ENCODE measurements at regions not wholly inside any gene's neighbourhood (a gene's known extent, or its start where the extent isn't known, plus 50 kb on each side); places are given as distances from the start of the nearest gene placed in this dataset.

DNA sequence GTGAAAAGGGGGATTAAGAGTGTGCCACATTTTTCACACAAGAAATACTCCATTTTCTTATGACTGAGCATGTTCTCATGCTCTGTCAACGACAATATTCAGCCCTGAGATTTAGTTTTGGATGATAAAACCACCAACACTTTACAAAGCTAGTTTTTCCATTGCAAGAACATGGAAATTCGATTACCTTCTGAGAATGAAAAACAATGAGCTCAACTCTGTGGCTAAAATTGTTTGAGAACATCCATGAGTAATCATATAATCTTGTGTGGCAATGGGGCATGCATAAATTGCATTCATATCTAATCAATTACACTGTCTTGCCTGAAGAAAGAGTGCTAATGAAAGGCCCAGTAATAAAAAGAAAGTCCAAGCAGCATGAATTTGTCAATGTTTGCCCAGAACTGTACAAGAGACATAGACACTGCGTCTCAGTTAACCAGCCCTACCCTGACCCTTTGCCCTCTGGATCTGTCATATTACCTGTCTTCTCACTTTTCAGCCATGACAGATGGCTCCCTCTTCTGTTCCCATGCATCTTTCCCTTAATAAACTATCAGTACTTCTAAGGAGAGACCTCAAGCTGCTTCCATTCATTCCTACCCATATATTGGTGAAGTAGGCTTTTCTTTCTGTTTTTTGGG is 253.4 kb downstream of the FAM76B start:
- no CpG with 5 or more reads among the region's 3 CpGs for WGBS (ENCODE audit: extremely low coverage, insufficient coverage, insufficient read length)
- no peaks in the 10 kb centered on the region for H3K27me3 ChIP-seq (ENCODE audit: insufficient read depth, low read length)
- H3K4ac ChIP-seq (ENCODE audit: low read depth, low read length): no peak overlapping the region

GRCh38 chr11:95534809-95535208 is 254.8 kb downstream of the FAM76B start:
- Histone ChIP-seq H3K36me3 (ENCODE audit: control insufficient read depth in 1 of 2, insufficient read depth in 2 of 2, low read length in 2 of 2) (no peaks in the 10 kb centered on the region), H4K12ac (ENCODE audit: low read depth, low read length) (no peak overlapping the region), H3K4me1 (ENCODE audit: control insufficient read depth in 1 of 2, insufficient read depth in 2 of 2, low read length in 2 of 2) (no peaks in the 10 kb centered on the region)

More for the DNA sequence above, 253.4 kb downstream of the FAM76B start:
- Histone ChIP-seq H3K79me2 (ENCODE audit: control insufficient read depth, insufficient read depth, low read length, poor library complexity) (no peaks in the 10 kb centered on the region), H3K79me1 (ENCODE audit: low read length) (no peaks in the 10 kb centered on the region), H2BK12ac (ENCODE audit: low read length) (no peak overlapping the region), H3K9ac (ENCODE audit: low read length) (no peak overlapping the region), H3K4me2 (ENCODE audit: low read length) (no peak overlapping the region), H2BK5ac (ENCODE audit: low read depth, low read length, poor library complexity) (no peak overlapping the region), H3K9me3 (ENCODE audit: insufficient read depth, low read depth, low read length) (no peaks in the 10 kb centered on the region), H3K36me3 (ENCODE audit: control insufficient read depth in 1 of 2, insufficient read depth in 2 of 2, low read length in 2 of 2) (no peaks in the 10 kb centered on the region), H2BK120ac (ENCODE audit: insufficient read depth, low read length, poor library complexity) (no peak overlapping the region), H3K14ac (ENCODE audit: low read length) (no peak overlapping the region), H3K4me3 (ENCODE audit: low read depth, low read length) (no peak overlapping the region), H2AK5ac (ENCODE audit: low read length) (no peak overlapping the region), H3K4me1 (ENCODE audit: control insufficient read depth in 1 of 2, insufficient read depth in 2 of 2, low read length in 2 of 2) (no peaks in the 10 kb centered on the region), H3K27ac (ENCODE audit: low read depth, low read length) (no peak overlapping the region), H3K23ac (ENCODE audit: low read length) (no peak overlapping the region), H4K12ac (ENCODE audit: low read depth, low read length) (no peak overlapping the region), H3K18ac (ENCODE audit: low read length) (no peak overlapping the region), H4K8ac (ENCODE audit: low read depth, low read length) (no peak overlapping the region), H4K91ac (ENCODE audit: low read depth, low read length) (no peak overlapping the region), H2AFZ (ENCODE audit: insufficient read depth, low read length, poor library complexity) (no peak overlapping the region)
- DNase-seq: no peak

GRCh38 chr11:95534226-95534625 is 255.4 kb downstream of the FAM76B start:
- Histone ChIP-seq H4K12ac (ENCODE audit: low read depth, low read length) (no peak overlapping the region), H3K23ac (ENCODE audit: low read length) (no peak overlapping the region), H3K9me3 (ENCODE audit: insufficient read depth, low read depth, low read length) (no peaks in the 10 kb centered on the region), H3K79me1 (ENCODE audit: low read length) (no peaks in the 10 kb centered on the region), H3K27ac (ENCODE audit: low read depth, low read length) (no peak overlapping the region), H3K4me1 (ENCODE audit: control insufficient read depth in 1 of 2, insufficient read depth in 2 of 2, low read length in 2 of 2) (no peaks in the 10 kb centered on the region), H3K27me3 (ENCODE audit: insufficient read depth, low read length) (no peaks in the 10 kb centered on the region), H3K9ac (ENCODE audit: low read length) (no peak overlapping the region), H2BK5ac (ENCODE audit: low read depth, low read length, poor library complexity) (no peak overlapping the region), H2AFZ (ENCODE audit: insufficient read depth, low read length, poor library complexity) (no peak overlapping the region), H2BK120ac (ENCODE audit: insufficient read depth, low read length, poor library complexity) (no peak overlapping the region), H4K91ac (ENCODE audit: low read depth, low read length) (no peak overlapping the region), H3K4me2 (ENCODE audit: low read length) (no peak overlapping the region), H4K8ac (ENCODE audit: low read depth, low read length) (no peak overlapping the region), H3K36me3 (ENCODE audit: control insufficient read depth in 1 of 2, insufficient read depth in 2 of 2, low read length in 2 of 2) (no peaks in the 10 kb centered on the region), H2BK12ac (ENCODE audit: low read length) (no peak overlapping the region), H2AK5ac (ENCODE audit: low read length) (no peak overlapping the region), H3K4me3 (ENCODE audit: low read depth, low read length) (no peak overlapping the region), H3K18ac (ENCODE audit: low read length) (no peak overlapping the region), H3K4ac (ENCODE audit: low read depth, low read length) (no peak overlapping the region), H3K14ac (ENCODE audit: low read length) (no peak overlapping the region), H3K79me2 (ENCODE audit: control insufficient read depth, insufficient read depth, low read length, poor library complexity) (no peaks in the 10 kb centered on the region)
- DNase-seq: no peak
- no CpG with 5 or more reads among the region's 1 CpG for WGBS (ENCODE audit: extremely low coverage, insufficient coverage, insufficient read length)

More at GRCh38 chr11:95534809-95535208, 254.8 kb downstream of the FAM76B start:
- no peaks in the 10 kb centered on the region for H3K79me2 ChIP-seq (ENCODE audit: control insufficient read depth, insufficient read depth, low read length, poor library complexity)
- H2AFZ ChIP-seq (ENCODE audit: insufficient read depth, low read length, poor library complexity): no peak overlapping the region
- no peak overlapping the region for H3K14ac ChIP-seq (ENCODE audit: low read length)
- no peak overlapping the region for H3K4me3 ChIP-seq (ENCODE audit: low read depth, low read length)
- no peaks in the 10 kb centered on the region for H3K79me1 ChIP-seq (ENCODE audit: low read length)
- H2AK5ac ChIP-seq (ENCODE audit: low read length): no peak overlapping the region
- no peak for DNase-seq
- no peak overlapping the region for H2BK120ac ChIP-seq (ENCODE audit: insufficient read depth, low read length, poor library complexity)
- no peak overlapping the region for H3K9ac ChIP-seq (ENCODE audit: low read length)
- H3K18ac ChIP-seq (ENCODE audit: low read length): no peak overlapping the region
- H4K8ac ChIP-seq (ENCODE audit: low read depth, low read length): no peak overlapping the region
- no peak overlapping the region for H4K91ac ChIP-seq (ENCODE audit: low read depth, low read length)
- H3K27ac ChIP-seq (ENCODE audit: low read depth, low read length): no peak overlapping the region
- H3K4me2 ChIP-seq (ENCODE audit: low read length): no peak overlapping the region
- no peak overlapping the region for H3K23ac ChIP-seq (ENCODE audit: low read length)
- no peak overlapping the region for H2BK5ac ChIP-seq (ENCODE audit: low read depth, low read length, poor library complexity)
- H3K4ac ChIP-seq (ENCODE audit: low read depth, low read length): no peak overlapping the region
- no peaks in the 10 kb centered on the region for H3K27me3 ChIP-seq (ENCODE audit: insufficient read depth, low read length)
- no peaks in the 10 kb centered on the region for H3K9me3 ChIP-seq (ENCODE audit: insufficient read depth, low read depth, low read length)
- H2BK12ac ChIP-seq (ENCODE audit: low read length): no peak overlapping the region

GRCh38 chr11:95531116-95531515 is 258.5 kb downstream of the FAM76B start:
- no peak overlapping the region for H2AK5ac ChIP-seq (ENCODE audit: low read length)
- H3K9me3 ChIP-seq (ENCODE audit: insufficient read depth, low read depth, low read length): no peaks in the 10 kb centered on the region
- no CpG with 5 or more reads among the region's 3 CpGs for WGBS (ENCODE audit: extremely low coverage, insufficient coverage, insufficient read length)
- H3K27ac ChIP-seq (ENCODE audit: low read depth, low read length): no peak overlapping the region
- no peak overlapping the region for H2BK120ac ChIP-seq (ENCODE audit: insufficient read depth, low read length, poor library complexity)
- no peak overlapping the region for H3K18ac ChIP-seq (ENCODE audit: low read length)
- H4K91ac ChIP-seq (ENCODE audit: low read depth, low read length): no peak overlapping the region
- H3K4ac ChIP-seq (ENCODE audit: low read depth, low read length): no peak overlapping the region
- no peak overlapping the region for H3K23ac ChIP-seq (ENCODE audit: low read length)
- DNase-seq: no peak
- H4K8ac ChIP-seq (ENCODE audit: low read depth, low read length): no peak overlapping the region
- no peak overlapping the region for H3K14ac ChIP-seq (ENCODE audit: low read length)
- H3K9ac ChIP-seq (ENCODE audit: low read length): no peak overlapping the region
- no peak overlapping the region for H2BK5ac ChIP-seq (ENCODE audit: low read depth, low read length, poor library complexity)
- no peak overlapping the region for H2AFZ ChIP-seq (ENCODE audit: insufficient read depth, low read length, poor library complexity)
- no peak overlapping the region for H2BK12ac ChIP-seq (ENCODE audit: low read length)
- no peak overlapping the region for H3K4me2 ChIP-seq (ENCODE audit: low read length)
- H3K79me2 ChIP-seq (ENCODE audit: control insufficient read depth, insufficient read depth, low read length, poor library complexity): no peaks in the 10 kb centered on the region
- no peak overlapping the region for H4K12ac ChIP-seq (ENCODE audit: low read depth, low read length)
- H3K4me3 ChIP-seq (ENCODE audit: low read depth, low read length): no peak overlapping the region
- no peaks in the 10 kb centered on the region for H3K4me1 ChIP-seq (ENCODE audit: control insufficient read depth in 1 of 2, insufficient read depth in 2 of 2, low read length in 2 of 2)
- no peaks in the 10 kb centered on the region for H3K36me3 ChIP-seq (ENCODE audit: control insufficient read depth in 1 of 2, insufficient read depth in 2 of 2, low read length in 2 of 2)
- no peaks in the 10 kb centered on the region for H3K27me3 ChIP-seq (ENCODE audit: insufficient read depth, low read length)
- H3K79me1 ChIP-seq (ENCODE audit: low read length): no peaks in the 10 kb centered on the region
